PC-9 (cell line): ENCODE measurements at regions not wholly inside any gene's neighbourhood (a gene's known extent, or its start where the extent isn't known, plus 50 kb on each side); places are given as distances from the start of the nearest gene placed in this dataset.
"Not testable (repeated sequence)": the region's sequence is repeated elsewhere in the genome, so short reads cannot be mapped to it uniquely, and the experiment has no call there.

ENCODE experiments used
- BruUV-seq: library from RNA; stranded (reverse); fragments of 400-500 nt; replicated peaks from 2 replicates; lab custom pipeline; 2021; lab: Mats Ljungman, UMichigan
- CTCF ChIA-PET: fragments of 300-600 bp; sonication (Branson Sonifier 250); formaldehyde crosslinking; loops from one replicate; lab custom pipeline; 2022; ENCODE audit warnings: antibody characterized with exemption; lab: Charles Lee
- POLR2A ChIA-PET: fragments of 300-600 bp; sonication (Branson Sonifier 250); formaldehyde crosslinking; loops from one replicate; lab custom pipeline; 2022; ENCODE audit warnings: antibody characterized with exemption; ENCODE audit not compliant: unreplicated experiment; lab: Charles Lee
- DNase-seq, 2 experiments: peaks; one replicate each; pipeline versions ENCODE4 v3.0.0 to v3.0.0-alpha.2; 2015 to 2022; ENCODE audit warnings: mixed read lengths in 1 of 2
- H2AFZ ChIP-seq: fragments of 200-600 bp; sonication (generic); 2 replicates; pipeline ENCODE4 v1.8.1; 2017; ENCODE audit warnings: antibody characterized with exemption
- H3F3A ChIP-seq: fragments of 200-600 bp; sonication (generic); 2 replicates; pipeline ENCODE4 v1.8.1; 2017; ENCODE audit warnings: antibody characterized with exemption, mild to moderate bottlenecking, low read depth; ENCODE audit not compliant: insufficient read depth
- H3K27ac ChIP-seq: fragments of 200-600 bp; sonication (generic); 2 replicates; pipeline ENCODE4 v1.6.1; 2016; ENCODE audit warnings: mixed run types
- H3K27me3 ChIP-seq: fragments of 200-600 bp; sonication (generic); 2 replicates; pipeline ENCODE4 v1.6.1; 2016; ENCODE audit warnings: low read depth, mixed run types; ENCODE audit not compliant: insufficient read depth
- H3K36me3 ChIP-seq: fragments of 200-600 bp; sonication (generic); 2 replicates; pipeline ENCODE4 v1.6.1; 2016; ENCODE audit warnings: low read depth, mixed run types
- H3K4me1 ChIP-seq: fragments of 200-600 bp; sonication (generic); replicated peaks from 2 replicates; pipeline ENCODE4 v1.6.1; 2016; ENCODE audit warnings: mixed run types; ENCODE audit not compliant: insufficient read depth
- H3K4me2 ChIP-seq: fragments of 200-600 bp; sonication (generic); 2 replicates; pipeline ENCODE4 v1.6.1; 2017; ENCODE audit warnings: mixed run types
- H3K4me3 ChIP-seq: fragments of 200-600 bp; sonication (generic); 2 replicates; pipeline ENCODE4 v1.6.1; 2016; ENCODE audit warnings: mixed run types
- H3K79me2 ChIP-seq: fragments of 200-600 bp; sonication (generic); 2 replicates; pipeline ENCODE4 v1.6.1; 2017; ENCODE audit warnings: low read depth, mixed run types
- H3K9me2 ChIP-seq: fragments of 200-600 bp; sonication (generic); 2 replicates; pipeline ENCODE4 v1.8.1; 2017; ENCODE audit warnings: mild to moderate bottlenecking; ENCODE audit not compliant: insufficient read depth
- H3K9me3 ChIP-seq: fragments of 200-600 bp; sonication (generic); 2 replicates; pipeline ENCODE4 v1.8.1; 2016; ENCODE audit warnings: low read depth; ENCODE audit not compliant: insufficient read depth
- H4K20me1 ChIP-seq: fragments of 200-600 bp; sonication (generic); 2 replicates; pipeline ENCODE4 v1.8.1; 2017; ENCODE audit not compliant: insufficient read depth
- EZH2 ChIP-seq: fragments of 200-600 bp; sonication (generic); IDR thresholded peaks from 2 replicates; pipeline ENCODE4 v1.8.0; 2017; ENCODE audit warnings: antibody characterized with exemption, low read depth
- intact Hi-C: fragments of 100-400 bp; cut with micrococcal nuclease; formaldehyde crosslinking; loops from one replicate; pipeline ENCODE4 v1.10.0; 2022; ENCODE audit not compliant: unreplicated experiment
- TF ChIP-seq, protein P1 (sequence below): fragments of 200-600 bp; sonication (generic); conservative IDR thresholded peaks from 2 replicates; pipeline ENCODE4 v1.6.1; 2017; ENCODE audit warnings: mixed run types, antibody characterized with exemption, mild to moderate bottlenecking, moderate library complexity

DNA sequence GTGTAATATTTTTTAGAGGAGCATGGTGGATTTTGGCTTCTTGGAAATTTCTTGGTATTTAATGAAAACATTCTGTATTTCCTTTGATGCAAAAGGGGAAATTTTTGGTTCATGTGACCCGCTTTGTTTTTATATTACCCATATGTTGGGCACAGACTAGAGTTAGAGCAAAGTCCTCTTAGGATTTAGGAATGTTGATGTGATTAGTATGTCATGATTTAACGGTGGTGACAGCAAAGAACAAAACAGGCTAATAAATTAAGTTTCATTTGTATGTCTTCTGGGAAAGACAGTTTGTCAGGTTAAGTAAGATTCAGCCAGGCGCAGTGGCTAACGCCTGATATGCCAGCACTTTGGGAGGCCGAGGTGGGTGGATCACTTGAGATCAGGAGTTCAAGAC lies 304.6 kb downstream of the REEP3 start:
- BruUV-seq = no TSS peak
- Histone ChIP-seq H3K27ac (no peak overlapping the region), H3K36me3 (no peaks in the 10 kb centered on the region), H3K4me1 (no peaks in the 10 kb centered on the region), H3K9me2 (no peaks in the 10 kb centered on the region), H3K27me3 (no peaks in the 10 kb centered on the region), H3K4me3 (no peak overlapping the region), H3K4me2 (no peak overlapping the region), H3F3A (no peaks in the 10 kb centered on the region), H3K9me3 (no peaks in the 10 kb centered on the region), H2AFZ (no peak overlapping the region), H3K79me2 (no peaks in the 10 kb centered on the region), H4K20me1 (no peaks in the 10 kb centered on the region)
- ChIA-PET CTCF (no interaction called here), POLR2A (no interaction called here)
- no peak for DNase-seq
- TF ChIP-seq, protein P1, sequence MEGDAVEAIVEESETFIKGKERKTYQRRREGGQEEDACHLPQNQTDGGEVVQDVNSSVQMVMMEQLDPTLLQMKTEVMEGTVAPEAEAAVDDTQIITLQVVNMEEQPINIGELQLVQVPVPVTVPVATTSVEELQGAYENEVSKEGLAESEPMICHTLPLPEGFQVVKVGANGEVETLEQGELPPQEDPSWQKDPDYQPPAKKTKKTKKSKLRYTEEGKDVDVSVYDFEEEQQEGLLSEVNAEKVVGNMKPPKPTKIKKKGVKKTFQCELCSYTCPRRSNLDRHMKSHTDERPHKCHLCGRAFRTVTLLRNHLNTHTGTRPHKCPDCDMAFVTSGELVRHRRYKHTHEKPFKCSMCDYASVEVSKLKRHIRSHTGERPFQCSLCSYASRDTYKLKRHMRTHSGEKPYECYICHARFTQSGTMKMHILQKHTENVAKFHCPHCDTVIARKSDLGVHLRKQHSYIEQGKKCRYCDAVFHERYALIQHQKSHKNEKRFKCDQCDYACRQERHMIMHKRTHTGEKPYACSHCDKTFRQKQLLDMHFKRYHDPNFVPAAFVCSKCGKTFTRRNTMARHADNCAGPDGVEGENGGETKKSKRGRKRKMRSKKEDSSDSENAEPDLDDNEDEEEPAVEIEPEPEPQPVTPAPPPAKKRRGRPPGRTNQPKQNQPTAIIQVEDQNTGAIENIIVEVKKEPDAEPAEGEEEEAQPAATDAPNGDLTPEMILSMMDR = no peak
- TF ChIP-seq EZH2 = no peak
- intact Hi-C loops = no loop called here

DNA sequence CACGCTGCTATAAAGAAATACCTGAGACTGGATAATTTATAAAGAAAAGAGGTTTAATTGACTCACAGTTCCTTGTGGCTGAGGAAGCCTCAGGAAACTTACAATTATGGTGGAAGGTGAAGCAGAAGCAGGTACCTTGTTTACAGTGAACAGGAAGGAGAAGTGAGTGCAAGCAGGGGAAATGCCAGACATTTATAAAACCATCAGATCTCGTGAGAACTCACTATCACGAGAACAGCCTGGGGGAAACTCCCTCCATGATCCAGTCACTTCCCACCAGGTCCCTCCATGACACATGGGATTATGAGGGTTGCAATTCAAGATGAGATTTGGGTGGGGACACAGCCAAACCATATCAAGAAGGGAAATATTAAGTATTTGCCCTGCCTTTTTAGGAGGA lies 305.8 kb downstream of the REEP3 start:
- BruUV-seq, CTCF ChIA-PET, H3K36me3 ChIP-seq, H3K4me2 ChIP-seq, H3K79me2 ChIP-seq, H3K27ac ChIP-seq, intact Hi-C loops, H4K20me1 ChIP-seq, DNase-seq, H3K9me2 ChIP-seq, H3F3A ChIP-seq, H3K27me3 ChIP-seq, H3K4me1 ChIP-seq, H3K4me3 ChIP-seq, H2AFZ ChIP-seq, POLR2A ChIA-PET, H3K9me3 ChIP-seq: not testable (repeated sequence)

DNA sequence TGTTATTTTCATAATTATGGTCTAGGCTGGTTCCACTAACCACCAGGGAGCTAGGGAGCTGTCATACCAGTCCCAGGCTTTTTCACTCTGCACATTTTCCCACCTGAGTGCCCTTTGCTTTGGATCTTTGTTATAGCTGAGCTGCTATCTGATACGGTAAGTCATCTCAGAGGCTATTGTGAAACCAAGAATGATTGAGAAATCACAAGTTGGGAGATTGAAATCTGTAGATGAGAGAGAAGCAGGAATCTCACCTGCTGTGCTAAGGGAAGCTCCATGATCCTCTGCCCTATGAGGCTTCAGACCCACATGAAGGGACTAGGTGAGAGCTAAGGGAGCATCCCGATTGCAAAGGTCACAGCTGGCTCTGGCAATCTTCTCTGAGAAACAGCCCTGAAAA lies 307.8 kb downstream of the REEP3 start:
- TF ChIP-seq, protein P1 = no peak
- TF ChIP-seq EZH2 = no peak
- no peaks in the 10 kb centered on the region for H3K4me1 ChIP-seq
- no peaks in the 10 kb centered on the region for H4K20me1 ChIP-seq
- no peak overlapping the region for H3K4me3 ChIP-seq
- intact Hi-C loops = no loop called here
- H3K27me3 ChIP-seq = 0 out of 2 replicates have a peak, but pooled peaks cover 4% of the 10 kb centered on the region
- H3K4me2 ChIP-seq = no peak overlapping the region
- H3K27ac ChIP-seq = no peak overlapping the region
- no peaks in the 10 kb centered on the region for H3K9me3 ChIP-seq
- ChIA-PET POLR2A (interaction anchor here (0.7 kb wide), 1 partner anchor 54 kb away, joined by 4 read pairs; no protein-coding TSS in a partner anchor), CTCF (no interaction called here)
- no peaks in the 10 kb centered on the region for H3K79me2 ChIP-seq
- no peak for DNase-seq
- H3K36me3 ChIP-seq = no peaks in the 10 kb centered on the region
- no TSS peak for BruUV-seq
- H2AFZ ChIP-seq = no peak overlapping the region
- H3F3A ChIP-seq = no peaks in the 10 kb centered on the region
- no peaks in the 10 kb centered on the region for H3K9me2 ChIP-seq

DNA sequence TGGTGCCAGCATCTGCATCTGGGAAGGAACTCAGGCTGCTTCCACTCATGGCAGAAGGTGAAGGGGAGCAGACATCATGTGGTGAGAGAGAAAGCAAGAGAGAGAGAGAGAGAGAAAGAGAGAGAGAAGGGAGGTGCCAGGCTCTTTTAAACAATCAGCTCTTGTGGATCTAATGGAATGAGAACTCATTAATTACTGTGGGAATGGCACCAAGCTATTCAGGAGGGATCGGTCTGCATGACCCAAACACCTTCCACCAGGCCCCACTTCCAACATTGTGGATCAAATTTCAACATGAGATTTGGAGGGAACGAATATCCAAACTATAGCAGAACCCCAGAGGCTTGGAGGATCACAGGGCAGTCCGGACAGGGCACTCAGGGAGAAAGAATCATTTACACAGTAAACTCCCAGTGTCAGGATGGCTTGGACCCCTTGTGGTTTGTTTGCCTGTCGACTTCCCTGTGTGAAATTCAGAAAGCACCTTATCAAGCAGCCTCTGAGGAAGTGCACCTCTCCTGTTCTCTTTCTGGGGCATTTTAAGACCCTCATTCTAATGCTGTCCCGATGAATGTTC lies 308.5 kb downstream of the REEP3 start:
- Histone ChIP-seq H3F3A (no peaks in the 10 kb centered on the region), H3K9me3 (no peaks in the 10 kb centered on the region), H3K27ac (no peak overlapping the region), H3K36me3 (no peaks in the 10 kb centered on the region), H3K27me3 (0 out of 2 replicates have a peak, but pooled peaks cover 4% of the 10 kb centered on the region), H3K4me3 (no peak overlapping the region), H2AFZ (no peak overlapping the region), H3K4me2 (no peak overlapping the region), H4K20me1 (no peaks in the 10 kb centered on the region), H3K9me2 (no peaks in the 10 kb centered on the region), H3K4me1 (no peaks in the 10 kb centered on the region), H3K79me2 (no peaks in the 10 kb centered on the region)
- no peak for DNase-seq
- BruUV-seq = no TSS peak
- intact Hi-C loops = no loop called here
- POLR2A ChIA-PET = no interaction called here
- TF ChIP-seq, protein P1 = no peak
- no peak for TF ChIP-seq EZH2
- CTCF ChIA-PET = no interaction called here
